NCI-H226 (cell line): ENCODE measurements at regions not wholly inside any gene's neighbourhood (a gene's known extent, or its start where the extent isn't known, plus 50 kb on each side); places are given as distances from the start of the nearest gene placed in this dataset.

Experiments used
- DNase-seq: peaks from one replicate; pipeline ENCODE4 v3.0.0-alpha.2; 2015

DNA sequence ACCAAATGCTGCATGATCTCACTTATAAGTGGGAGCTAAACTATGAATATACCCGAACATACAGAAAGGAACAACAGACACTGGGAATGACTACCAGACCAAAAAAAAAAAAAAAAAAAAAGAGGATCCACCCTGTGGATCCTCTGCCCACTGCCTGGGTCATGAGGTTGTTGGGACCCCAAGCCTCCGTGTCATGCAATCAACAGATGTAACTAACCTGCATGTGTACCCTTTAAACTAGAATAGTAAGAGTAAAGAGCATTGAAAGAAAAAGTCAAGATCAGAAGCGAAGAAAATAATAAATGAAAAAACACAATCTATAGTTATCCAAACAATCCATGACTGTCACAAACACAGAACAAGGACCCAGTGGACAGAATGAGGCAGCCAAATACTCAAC lies 109.5 kb upstream of the TOP3B start:
- no peak for DNase-seq

DNA sequence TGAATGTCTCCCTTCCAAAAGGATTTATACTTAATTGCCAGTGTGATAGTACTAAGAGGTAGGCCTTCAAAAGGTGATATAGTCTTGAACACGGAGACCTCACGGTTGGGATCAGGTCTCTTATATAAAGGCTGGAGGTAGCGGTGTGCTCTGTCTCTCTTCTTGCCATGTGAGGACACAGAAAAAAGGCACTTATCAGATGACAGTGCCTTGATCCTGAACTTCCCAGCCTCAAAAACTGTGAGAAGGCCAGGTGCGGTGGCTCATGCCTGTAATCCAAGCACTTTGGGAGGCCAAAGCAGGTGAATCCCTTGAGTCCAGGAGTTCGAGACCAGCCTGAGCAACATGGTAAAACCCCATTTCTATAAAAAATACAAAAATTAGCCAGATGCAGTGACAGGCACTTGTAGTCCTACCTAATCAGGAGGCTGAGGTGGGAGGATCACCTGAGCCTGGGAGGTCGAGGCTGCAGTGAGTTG lies 108.9 kb upstream of the TOP3B start:
- no peak for DNase-seq

DNA sequence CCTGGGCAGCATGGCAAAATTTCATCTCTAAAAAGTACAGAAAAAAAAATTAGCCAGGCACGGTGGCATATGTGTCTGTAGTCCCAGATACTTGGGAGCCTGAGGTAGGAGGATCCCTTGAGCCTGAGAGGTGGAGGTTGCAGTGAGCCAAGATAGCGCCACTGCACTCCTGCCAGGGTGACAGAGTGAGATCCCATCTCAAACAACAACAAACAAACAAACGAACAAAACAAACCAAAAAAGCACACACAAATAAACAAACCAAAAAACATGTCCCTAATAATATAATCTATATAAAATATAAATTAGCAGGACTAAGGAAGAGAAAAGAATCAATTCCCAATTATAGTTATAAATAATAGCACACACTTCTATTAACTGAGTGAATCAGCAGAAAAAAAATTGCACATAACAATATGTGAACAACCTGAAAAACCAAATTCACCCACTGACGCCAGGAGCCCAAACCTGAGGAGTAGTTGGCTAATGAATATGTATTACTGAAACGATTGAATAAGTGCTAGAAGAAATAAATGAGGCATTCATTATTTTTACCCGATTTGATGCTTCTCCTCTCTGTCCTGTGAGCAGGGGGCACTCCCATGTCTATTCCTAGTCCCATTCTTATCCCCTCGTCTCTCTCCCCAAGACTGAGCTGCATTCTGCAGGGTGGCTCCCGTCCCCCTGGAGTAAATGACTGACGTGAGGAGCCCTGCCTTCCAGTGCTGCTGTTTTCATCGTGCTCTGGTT lies 108.2 kb upstream of the TOP3B start:
- no peak for DNase-seq

DNA sequence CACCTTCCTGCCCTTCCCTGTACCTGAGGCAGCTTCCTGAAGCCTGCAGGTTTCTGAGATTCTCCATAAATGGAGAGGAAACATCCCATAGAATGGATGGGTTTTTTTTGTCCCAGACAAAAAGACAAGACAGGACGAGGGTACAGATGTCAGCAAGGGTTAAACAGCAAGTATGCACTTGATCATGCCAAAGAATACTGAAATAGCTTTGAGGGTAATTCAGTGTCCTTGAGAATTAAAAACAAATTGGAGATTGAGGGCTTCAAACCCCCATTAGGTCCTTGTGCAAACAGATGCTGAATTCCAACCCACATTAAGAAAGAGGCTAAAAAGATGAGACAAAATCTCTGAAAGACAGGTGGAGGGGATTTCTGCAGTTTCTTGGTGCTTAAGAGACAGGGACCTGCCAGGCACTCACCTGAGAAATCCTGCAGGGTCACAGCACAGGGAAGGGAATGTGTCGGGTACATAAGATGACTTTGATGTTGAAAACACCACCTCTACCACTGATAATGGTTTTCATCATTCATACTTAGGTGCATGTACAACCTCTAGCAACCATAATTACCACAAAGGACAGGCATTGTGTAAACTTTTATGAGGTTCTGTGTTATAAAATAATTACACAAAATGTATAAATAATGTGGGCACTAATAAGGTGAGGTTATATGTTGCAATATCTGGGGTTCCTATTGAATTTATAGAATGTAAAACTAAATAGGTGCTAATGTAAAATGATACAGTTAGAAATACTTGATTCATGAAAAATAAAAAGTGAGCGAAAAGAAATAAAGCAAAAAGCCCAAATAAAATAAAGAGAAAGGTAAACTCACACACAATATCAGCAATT lies 107.1 kb upstream of the TOP3B start:
- no peak for DNase-seq

DNA sequence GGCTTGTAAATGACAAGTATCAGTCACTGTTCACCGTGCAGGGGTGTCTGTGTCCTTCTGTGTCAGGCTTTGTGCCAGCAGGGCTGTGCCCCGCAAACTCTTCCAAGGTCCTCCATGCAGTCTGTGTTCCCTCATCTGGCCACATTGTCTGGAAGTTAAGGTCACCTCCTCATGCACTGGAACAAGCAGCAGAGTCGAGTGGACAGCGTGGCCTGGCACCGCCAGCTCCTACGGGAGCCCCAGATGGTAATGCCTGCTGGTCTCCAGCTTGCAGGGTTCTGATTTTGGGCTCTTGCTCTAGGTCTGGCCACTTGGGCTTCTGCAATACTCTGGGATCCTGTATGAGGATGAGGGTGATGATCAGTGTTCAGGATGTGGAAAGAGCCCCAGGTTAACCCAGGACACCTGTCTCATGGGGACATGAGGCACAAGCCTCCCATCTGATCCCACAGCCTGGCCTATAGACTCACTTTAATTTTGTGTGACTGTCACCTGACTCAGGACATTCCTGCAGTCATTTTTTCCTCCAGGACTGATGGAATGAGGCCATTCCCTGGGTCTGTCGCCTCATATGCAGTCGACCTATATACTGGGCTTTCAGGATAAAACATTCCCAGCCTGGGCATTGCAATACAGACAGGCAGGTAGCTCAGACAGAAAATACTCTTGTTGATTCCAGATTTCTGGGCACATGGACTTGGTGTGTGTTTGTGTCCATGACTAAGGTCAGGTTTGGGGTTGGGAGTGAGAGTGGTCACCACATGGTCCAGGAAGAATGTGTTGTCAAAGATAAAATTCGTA lies 106.3 kb upstream of the TOP3B start:
- DNase-seq, result no peak

DNA sequence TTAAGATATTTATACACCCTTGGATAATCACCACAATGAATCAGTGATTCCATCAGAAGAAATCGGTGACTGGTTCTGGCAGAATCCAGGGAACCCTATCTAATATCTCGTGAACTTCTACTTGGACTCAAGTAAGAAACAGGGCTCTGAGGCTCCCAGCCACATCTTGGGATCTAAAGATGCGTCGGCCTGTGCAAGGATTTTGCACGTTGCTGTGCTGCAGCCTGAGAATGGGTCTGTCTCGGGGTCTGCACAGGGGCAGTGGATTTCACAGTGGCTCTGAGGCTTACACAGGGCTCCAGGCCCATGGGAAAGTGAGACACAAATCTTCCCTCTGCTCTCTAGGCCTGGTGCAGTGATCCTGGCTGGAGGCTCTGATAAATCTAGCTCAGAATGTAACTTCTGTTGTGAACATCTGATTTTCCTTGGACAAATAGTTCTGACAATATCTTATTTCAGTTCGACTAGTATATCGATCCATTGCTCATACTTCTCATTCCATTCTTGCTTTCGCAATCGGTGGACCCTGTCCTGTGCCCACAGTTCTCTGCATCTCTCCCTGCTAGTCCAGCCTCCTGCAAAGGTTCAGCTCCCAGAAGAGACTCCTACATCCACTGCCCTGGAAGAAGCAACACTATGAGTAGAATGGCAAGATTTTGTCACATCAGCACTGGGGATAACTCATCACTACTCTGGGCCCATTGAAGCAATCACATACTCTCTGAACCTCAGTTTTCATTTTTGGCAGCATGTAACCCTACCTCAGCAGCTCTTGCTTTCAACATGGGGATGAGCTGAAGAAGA lies 105.5 kb upstream of the TOP3B start:
- no peak for DNase-seq

DNA sequence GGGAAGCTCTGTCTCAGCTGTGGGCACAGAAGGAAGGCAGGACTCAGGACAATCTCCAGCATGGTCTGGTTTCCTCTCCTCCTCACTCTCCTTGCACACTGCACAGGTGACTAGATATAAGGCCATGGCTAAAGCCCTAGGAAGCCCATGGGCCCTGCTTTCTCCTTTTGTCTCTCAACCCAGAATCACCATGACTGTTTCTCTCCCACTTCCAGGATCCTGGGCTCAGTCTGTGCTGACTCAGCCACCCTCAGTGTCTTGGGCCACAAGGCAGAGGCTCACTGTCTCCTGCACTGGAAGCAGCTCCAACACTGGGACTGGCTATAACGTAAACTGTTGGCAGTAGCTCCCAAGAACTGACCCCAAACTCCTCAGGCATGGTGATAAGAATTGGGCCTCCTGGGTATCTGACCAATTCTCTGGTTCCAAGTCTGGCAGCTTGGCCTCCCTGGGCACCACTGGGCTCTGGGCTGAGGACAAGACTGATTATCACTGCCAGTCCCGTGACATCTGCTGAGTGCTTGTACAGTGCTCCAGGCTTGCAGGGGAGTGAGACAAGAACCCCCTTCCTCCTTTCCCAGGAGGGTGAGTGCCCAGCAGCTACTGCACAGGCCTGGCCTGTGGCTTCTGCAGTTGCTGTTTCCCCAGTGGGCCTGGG lies 104.0 kb upstream of the TOP3B start:
- DNase-seq, result no peak

DNA sequence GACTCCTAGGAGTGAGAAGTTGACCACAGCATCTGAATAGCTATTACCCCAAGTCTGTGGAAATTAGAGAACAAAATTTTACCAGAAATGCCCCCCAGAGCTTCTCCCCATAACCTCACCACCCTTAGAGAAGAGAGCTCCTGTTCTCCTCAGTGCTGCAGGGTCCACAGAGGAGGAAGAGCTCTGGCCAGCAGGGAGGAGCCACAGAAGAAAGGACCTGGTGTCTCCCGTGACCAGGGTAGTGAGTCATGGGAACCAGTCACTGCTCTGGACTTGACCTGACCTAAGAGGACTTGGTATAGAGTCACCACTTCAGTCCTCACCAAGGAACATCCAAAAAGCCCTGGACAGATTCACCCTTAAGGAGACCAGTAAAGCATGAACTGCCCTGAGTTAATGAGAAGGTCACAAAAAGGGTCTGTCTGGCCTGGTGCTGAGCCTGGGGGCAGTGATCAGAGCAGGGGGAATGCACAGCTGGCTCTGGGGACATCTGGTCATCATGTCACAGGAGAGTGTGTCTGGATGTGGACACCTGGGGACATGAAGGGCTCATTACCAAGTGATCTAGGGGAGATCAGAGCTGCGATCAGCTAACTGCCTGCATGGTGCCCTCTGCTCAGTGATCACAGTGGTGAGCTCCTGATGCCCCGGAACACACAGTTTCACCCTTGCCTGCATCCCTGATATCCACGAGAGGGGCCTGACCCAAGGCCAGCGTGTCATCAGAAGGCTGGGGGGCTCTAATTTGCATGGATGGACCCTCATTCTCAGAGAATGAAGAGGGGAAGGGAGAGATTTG lies 103.3 kb upstream of the TOP3B start:
- DNase-seq, result no peak

DNA sequence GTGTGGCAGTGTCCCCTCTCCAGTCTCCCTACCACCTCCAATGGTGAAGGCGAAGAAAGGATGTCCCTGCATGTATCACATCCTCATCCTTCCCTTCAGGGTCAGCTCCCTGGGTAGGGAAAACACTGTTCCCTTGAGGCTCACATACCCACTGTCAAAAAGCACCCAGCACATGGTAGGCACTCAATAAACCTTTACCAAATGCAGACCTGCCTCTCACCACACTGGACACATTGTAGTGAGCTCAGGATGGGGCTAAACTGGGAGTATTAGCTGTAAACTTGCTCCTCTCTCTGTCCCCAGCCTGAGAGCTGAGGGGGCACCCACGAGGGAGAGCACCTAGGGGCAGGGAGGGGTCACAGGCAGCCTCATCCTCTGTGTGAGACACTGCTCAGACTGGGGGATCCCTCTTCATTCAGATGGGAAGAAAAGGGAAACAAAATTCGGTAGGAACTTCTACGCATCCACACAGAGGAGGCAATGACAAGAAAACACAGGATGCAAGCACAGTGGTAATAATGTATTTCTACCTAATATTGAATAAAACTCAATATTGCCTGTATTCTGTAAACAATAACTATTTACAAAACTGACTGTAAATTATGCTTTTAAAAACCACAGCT lies 101.6 kb upstream of the TOP3B start:
- DNase-seq, result no peak

DNA sequence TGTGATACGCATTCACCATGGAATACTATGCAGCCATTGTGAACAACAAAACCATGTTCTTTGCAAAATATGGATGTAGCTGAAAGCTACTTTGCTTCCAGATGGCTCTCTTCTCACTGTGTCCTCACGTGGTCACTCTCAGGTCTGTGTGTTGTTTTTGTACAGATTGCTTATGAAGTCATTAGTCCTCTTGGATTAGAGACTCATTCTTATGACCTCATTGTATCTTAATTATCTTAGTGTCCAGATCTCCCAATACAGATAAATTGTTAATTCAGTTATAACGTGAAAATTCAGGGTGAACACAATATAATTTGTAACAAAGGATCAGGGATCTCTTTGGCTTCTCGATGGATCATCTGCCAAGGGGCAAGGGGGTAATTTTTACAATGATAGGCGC lies 100.4 kb upstream of the TOP3B start:
- no peak for DNase-seq

DNA sequence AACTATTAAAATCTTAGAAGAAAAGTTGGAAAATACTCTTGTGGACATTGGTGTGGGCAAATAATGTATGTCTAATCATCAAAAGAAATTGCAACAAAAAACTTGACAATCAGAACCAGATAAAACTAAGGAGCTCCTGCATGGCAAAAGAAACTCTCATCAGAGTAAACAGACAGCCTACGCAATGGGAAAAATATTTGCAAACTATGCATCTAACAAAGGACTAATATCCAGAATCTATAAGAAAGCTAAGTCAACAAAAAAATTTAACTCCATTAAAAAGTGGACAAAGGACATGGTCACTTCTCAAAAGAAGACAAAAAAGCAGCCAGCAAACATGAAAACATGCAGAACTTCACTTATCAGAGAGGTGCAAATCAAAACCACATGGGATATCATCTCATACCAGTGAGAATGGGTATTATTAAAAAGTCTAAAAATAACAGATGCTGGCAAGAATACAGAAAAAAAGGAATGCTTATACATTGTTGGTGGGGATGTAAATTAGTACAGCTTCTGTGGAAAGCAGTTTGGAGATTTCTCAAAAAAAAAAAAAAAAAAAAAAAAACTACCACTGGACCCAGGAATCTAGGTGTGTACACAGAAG lies 99.7 kb upstream of the TOP3B start:
- DNase-seq, result no peak

DNA sequence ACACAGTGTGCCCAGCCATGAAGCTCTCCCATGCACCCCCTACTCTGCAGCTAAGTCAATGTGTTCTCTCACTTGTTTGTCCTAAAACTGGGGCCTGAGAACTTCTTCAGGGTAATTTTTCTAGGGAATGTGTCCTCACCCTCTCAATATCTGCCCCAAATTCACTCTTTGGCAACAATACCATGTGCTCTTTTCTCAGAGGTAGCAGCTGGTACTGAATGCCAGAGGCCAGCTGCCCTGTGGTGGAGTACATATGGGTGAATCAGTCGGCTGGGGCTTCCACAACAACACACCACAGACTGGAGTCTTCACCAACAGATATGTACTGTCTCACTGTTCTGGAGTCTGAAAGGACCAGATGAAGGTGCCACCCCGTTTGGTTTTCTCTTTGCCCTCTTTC lies 97.7 kb upstream of the TOP3B start:
- no peak for DNase-seq

DNA sequence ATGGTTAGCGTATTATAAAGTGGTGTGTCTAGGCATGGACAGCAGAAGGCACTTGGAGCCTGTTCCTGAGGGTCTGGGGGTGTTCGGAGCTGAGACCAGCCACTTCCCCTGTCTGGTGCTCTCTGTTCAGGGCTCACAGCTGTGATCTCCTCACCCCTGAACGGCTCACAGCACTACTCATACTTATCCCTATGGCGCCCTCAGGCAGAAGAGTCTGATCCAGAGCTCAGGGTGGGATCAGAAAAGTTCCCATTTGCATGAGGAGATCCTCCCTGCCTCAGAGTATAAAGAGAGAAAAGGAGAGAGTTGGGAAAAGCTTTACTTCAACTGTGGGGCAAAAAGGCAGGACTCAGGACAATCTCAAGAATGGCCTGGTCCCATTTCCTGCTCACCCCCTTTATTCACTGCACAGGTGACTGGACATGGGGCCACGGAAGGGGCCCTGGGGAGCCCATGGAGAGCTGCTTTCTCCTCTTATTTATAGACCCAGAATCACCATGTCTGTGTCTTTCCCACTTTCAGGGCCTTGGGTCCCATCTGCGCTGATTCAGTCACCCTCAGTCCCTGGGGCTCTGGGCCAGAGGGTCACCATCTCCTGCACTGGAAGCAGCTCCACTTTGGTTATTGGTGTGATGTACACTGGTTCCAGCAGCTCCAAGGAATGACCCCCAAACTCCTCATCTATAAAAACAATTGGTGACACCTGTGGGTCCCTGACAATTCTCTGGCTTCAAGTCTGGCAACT lies 97.0 kb upstream of the TOP3B start:
- DNase-seq, result no peak

DNA sequence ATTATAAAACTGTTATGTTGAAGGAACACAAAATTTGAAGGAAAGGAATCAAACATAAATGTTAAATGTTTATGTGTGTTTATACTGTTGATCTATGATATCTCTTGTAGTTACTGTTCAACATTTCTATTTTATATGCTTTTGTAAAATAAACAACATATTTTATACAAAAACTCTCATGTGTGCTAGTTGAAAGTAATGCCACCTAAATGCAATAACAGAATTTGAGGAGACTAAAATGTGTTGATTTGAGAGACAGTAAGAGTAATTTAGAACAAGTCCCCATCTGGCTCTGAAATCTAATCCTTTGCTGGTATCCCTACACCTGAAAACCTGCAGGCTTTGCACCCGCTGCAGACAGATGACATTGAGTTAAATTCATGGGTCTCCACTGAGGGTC lies 95.7 kb upstream of the TOP3B start:
- DNase-seq, result no peak

DNA sequence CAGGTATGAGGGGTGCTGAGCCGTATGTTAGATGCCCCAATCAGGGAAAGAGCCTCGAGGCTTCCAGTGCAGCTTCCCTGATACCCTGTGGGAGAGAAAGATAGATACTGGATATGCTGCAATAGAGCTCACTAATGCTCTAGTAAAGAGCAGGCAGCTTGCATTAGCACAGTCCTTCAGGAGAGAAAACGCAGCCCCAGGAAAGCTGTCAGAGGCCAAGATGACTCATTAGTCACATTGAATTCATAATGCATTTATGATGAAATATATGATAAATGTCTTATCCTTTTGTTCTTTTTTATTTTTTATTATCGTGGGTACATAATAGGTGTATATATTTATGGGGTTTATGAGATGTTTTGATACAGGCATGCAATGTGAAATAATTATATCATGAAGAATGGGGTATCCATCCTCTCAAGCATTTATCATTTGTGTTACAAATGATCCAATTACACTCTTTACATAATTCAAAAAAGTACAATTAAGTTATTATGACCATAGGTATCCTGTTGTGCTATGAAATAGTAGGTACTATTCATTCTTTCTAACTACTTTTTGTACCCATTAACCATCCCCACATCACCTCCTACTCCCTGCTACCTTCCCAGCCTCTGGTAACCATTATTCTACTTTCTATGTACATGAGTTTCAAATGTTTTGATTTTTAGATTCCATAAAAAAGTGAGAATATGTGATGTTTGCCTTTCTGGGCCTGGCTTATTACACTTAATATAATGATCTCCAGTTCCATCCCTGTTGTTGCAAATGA lies 94.5 kb upstream of the TOP3B start:
- peak; percentile 44 for DNase-seq

DNA sequence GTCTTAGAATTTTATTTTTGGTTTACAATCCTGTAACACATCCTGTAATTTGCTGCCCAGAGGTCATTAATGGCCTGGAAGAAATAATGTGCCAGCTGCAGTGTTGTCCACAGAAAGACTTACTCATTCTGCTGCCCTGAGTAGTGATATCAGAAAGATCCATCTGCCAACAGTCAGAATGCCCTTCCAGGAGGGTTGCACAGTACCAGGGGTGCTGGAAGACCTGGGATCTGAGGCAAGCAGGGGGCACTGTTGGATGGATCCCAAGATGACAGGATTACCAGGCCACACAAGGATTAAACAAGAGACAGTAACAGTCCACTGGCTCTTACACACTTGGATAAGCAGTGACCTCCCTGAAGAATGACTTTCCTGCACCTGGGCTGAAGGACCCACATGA lies 93.8 kb upstream of the TOP3B start:
- no peak for DNase-seq

DNA sequence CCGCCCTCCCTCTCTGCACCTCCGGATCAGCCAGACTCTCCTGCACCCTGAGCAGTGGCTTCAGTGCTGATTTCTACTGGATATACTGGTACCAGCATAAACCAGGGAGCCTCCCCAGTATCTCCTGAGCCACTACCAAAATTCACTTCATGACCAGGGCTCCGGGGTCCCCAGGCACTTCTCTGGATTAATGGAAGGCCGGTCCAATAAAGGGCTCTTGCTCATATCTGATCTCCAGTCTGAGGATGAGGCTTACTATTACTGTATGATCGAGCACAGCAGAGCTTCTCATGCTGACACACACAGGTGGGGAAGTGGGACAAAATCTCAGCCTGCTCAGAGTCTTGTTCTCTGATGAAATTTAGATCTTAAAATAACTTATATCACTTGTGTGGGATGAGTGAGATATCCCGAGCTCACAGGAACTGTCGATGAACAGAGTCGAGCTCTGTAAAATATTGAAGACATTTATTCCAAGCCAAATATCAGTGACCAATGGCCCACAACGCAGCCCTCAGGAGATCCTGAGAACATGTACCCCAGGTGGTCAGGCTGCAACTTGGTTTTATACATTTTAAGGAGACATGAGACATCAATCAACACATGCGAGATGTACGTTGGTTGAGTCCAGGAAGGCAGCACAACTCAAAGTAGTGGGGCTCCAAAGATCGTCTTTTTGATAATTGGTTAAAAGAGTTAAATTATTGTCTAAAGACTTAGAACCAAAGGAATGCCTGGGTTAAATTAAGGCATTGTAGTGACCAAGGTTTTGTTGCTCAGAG lies 93.0 kb upstream of the TOP3B start:
- no peak for DNase-seq
